SK-N-SH treated with all-trans-retinoic acid at 6 μM for 48 hours (cell line): ENCODE measurements at regions not wholly inside any gene's neighbourhood (a gene's known extent, or its start where the extent isn't known, plus 50 kb on each side); places are given as distances from the start of the nearest gene placed in this dataset.

ENCODE experiments used
- ATAC-seq: fragments of 200-7000 bp; cut with Tn5 transposase; 3 replicates; pipeline ENCODE4 v1.9.1; 2020; ENCODE audit warnings: mild to moderate bottlenecking, moderate library complexity
- ARNTL ChIP-seq: fragments of 450-650 bp; formaldehyde crosslinking; IDR thresholded peaks from 2 replicates; pipeline ENCODE4 v1.5.0; 2020; ENCODE audit warnings: low read depth, mild to moderate bottlenecking, moderate library complexity, borderline replicate concordance
- BACH2 ChIP-seq: fragments of 250-450 bp; sonication (Bioruptor Pico); IDR thresholded peaks from 2 replicates; pipeline ENCODE4 v1.9.0; 2021; ENCODE audit warnings: mild to moderate bottlenecking, borderline replicate concordance
- CREB5 ChIP-seq: fragments of 250-450 bp; sonication (Bioruptor Pico); IDR thresholded peaks from 2 replicates; pipeline ENCODE4 v1.5.1; 2020; ENCODE audit warnings: low read depth, mild to moderate bottlenecking, moderate library complexity
- CSDC2 ChIP-seq: fragments of 250-450 bp; sonication (Bioruptor Pico); IDR thresholded peaks from 2 replicates; pipeline ENCODE4 v1.5.0; 2020; ENCODE audit warnings: mild to moderate bottlenecking, moderate library complexity
- ESRRG ChIP-seq: fragments of 250-450 bp; sonication (Bioruptor Pico); IDR thresholded peaks from 2 replicates; pipeline ENCODE4 v1.6.1; 2021; ENCODE audit warnings: mild to moderate bottlenecking
- GLIS3 ChIP-seq: fragments of 250-450 bp; sonication (Bioruptor Pico); IDR thresholded peaks from 2 replicates; pipeline ENCODE4 v1.5.0; 2020; ENCODE audit warnings: mild to moderate bottlenecking, moderate library complexity
- ISL1 ChIP-seq: fragments of 250-450 bp; sonication (Bioruptor Pico); IDR thresholded peaks from 2 replicates; pipeline ENCODE4 v2.1.2; 2022; ENCODE audit warnings: mild to moderate bottlenecking, moderate library complexity
- OSR1 ChIP-seq: fragments of 250-450 bp; sonication (Bioruptor Pico); IDR thresholded peaks from 2 replicates; pipeline ENCODE4 v1.8.0; 2022; ENCODE audit warnings: moderate library complexity, mild to moderate bottlenecking, inconsistent platforms
- PATZ1 ChIP-seq: fragments of 250-450 bp; sonication (Bioruptor Pico); IDR thresholded peaks from 2 replicates; pipeline ENCODE4 v1.8.0; 2020; ENCODE audit warnings: mild to moderate bottlenecking, moderate library complexity, borderline replicate concordance
- POU6F1 ChIP-seq: fragments of 250-450 bp; sonication (Bioruptor Pico); IDR thresholded peaks from 2 replicates; pipeline ENCODE4 v1.8.0; 2021; ENCODE audit warnings: low read depth, mild to moderate bottlenecking, moderate library complexity, borderline replicate concordance
- PPARA ChIP-seq: fragments of 250-450 bp; sonication (Bioruptor Pico); IDR thresholded peaks from 2 replicates; pipeline ENCODE4 v1.5.0; 2020; ENCODE audit warnings: mild to moderate bottlenecking, borderline replicate concordance
- RARB ChIP-seq: fragments of 250-450 bp; sonication (Bioruptor Pico); IDR thresholded peaks from 2 replicates; pipeline ENCODE4 v1.8.0; 2021; ENCODE audit warnings: mild to moderate bottlenecking, moderate library complexity
- SNAI2 ChIP-seq: fragments of 250-450 bp; sonication (Bioruptor Pico); IDR thresholded peaks from 2 replicates; pipeline ENCODE4 v1.5.0; 2020; ENCODE audit warnings: mild to moderate bottlenecking, moderate library complexity
- TCF4 ChIP-seq: fragments of 250-450 bp; sonication (Bioruptor Pico); IDR thresholded peaks from 2 replicates; pipeline ENCODE4 v1.8.0; 2021; ENCODE audit warnings: mild to moderate bottlenecking, moderate library complexity, borderline replicate concordance
- TOX ChIP-seq: fragments of 250-450 bp; sonication (Bioruptor Pico); IDR thresholded peaks from 2 replicates; pipeline ENCODE4 v1.8.0; 2021; ENCODE audit warnings: mild to moderate bottlenecking, moderate library complexity, borderline replicate concordance
- ZC3H10 ChIP-seq: fragments of 250-450 bp; sonication (Bioruptor Pico); IDR thresholded peaks from 2 replicates; pipeline ENCODE4 v1.5.1; 2021; ENCODE audit warnings: mild to moderate bottlenecking, moderate library complexity
- ZFP3 ChIP-seq: fragments of 250-450 bp; sonication (Bioruptor Pico); IDR thresholded peaks from 2 replicates; pipeline ENCODE4 v1.5.0; 2020; ENCODE audit warnings: mild to moderate bottlenecking, moderate library complexity
- ZFP30 ChIP-seq: fragments of 450-650 bp; formaldehyde crosslinking; IDR thresholded peaks from 2 replicates; pipeline ENCODE4 v1.5.0; 2022; ENCODE audit warnings: mild to moderate bottlenecking, moderate library complexity
- ZNF565 ChIP-seq: fragments of 450-650 bp; formaldehyde crosslinking; conservative IDR thresholded peaks from 2 replicates; pipeline ENCODE4 v1.5.0; 2020; ENCODE audit warnings: low read depth, mild to moderate bottlenecking, moderate library complexity
- ZNF8 ChIP-seq: fragments of 450-650 bp; formaldehyde crosslinking; IDR thresholded peaks from 2 replicates; pipeline ENCODE4 v1.5.0; 2020; ENCODE audit warnings: mild to moderate bottlenecking, moderate library complexity
- TF ChIP-seq, protein P1 (sequence below): fragments of 250-450 bp; sonication (Bioruptor Pico); IDR thresholded peaks from 2 replicates; pipeline ENCODE4 v1.5.0; 2020; ENCODE audit warnings: mild to moderate bottlenecking, moderate library complexity
- TF ChIP-seq, protein P2 (sequence below): fragments of 250-450 bp; sonication (Bioruptor Pico); IDR thresholded peaks from 2 replicates; pipeline ENCODE4 v1.5.1; 2021; ENCODE audit warnings: mild to moderate bottlenecking, moderate library complexity

DNA sequence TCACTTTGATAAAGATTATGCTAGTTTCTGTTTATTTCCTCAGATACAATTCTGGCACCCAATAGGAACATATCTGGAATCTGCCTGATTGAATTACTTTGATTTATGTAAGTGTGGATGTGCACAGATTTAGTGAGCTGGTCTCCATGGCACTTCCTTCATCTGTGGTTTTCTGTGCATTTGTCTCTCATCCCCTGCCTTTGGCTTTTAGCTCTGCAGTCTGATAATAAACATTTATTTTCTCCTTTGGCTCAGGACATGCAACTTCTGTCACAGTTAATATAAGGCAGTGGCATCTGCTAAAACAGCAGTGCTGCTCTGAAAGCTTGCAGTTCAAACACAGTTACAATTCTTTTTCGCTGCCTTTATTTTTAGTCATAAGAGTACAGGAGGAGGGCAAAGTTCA is 273.7 kb upstream of the CHRM2 start (continued):
- TF ChIP-seq, protein P1, sequence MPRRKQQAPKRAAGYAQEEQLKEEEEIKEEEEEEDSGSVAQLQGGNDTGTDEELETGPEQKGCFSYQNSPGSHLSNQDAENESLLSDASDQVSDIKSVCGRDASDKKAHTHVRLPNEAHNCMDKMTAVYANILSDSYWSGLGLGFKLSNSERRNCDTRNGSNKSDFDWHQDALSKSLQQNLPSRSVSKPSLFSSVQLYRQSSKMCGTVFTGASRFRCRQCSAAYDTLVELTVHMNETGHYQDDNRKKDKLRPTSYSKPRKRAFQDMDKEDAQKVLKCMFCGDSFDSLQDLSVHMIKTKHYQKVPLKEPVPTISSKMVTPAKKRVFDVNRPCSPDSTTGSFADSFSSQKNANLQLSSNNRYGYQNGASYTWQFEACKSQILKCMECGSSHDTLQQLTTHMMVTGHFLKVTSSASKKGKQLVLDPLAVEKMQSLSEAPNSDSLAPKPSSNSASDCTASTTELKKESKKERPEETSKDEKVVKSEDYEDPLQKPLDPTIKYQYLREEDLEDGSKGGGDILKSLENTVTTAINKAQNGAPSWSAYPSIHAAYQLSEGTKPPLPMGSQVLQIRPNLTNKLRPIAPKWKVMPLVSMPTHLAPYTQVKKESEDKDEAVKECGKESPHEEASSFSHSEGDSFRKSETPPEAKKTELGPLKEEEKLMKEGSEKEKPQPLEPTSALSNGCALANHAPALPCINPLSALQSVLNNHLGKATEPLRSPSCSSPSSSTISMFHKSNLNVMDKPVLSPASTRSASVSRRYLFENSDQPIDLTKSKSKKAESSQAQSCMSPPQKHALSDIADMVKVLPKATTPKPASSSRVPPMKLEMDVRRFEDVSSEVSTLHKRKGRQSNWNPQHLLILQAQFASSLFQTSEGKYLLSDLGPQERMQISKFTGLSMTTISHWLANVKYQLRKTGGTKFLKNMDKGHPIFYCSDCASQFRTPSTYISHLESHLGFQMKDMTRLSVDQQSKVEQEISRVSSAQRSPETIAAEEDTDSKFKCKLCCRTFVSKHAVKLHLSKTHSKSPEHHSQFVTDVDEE (CRISPR knock-in tag) = peak; percentile 79; the same call in 1 of the 2 replicates
- TF ChIP-seq SNAI2 = peak; percentile 79
- no peak for TF ChIP-seq RARB (CRISPR knock-in tag)
- TF ChIP-seq ZNF8 (CRISPR knock-in tag) = no peak
- TF ChIP-seq BACH2 (CRISPR knock-in tag) = no peak
- TF ChIP-seq ZNF565 (CRISPR knock-in tag) = no peak
- TF ChIP-seq PATZ1 (CRISPR knock-in tag) = peak; percentile 39; the same call in 1 of the 2 replicates
- TF ChIP-seq CSDC2 = peak; percentile 67; the same call in 1 of the 2 replicates
- TF ChIP-seq ZFP30 (CRISPR knock-in tag) = no peak

- TF ChIP-seq, protein P2, sequence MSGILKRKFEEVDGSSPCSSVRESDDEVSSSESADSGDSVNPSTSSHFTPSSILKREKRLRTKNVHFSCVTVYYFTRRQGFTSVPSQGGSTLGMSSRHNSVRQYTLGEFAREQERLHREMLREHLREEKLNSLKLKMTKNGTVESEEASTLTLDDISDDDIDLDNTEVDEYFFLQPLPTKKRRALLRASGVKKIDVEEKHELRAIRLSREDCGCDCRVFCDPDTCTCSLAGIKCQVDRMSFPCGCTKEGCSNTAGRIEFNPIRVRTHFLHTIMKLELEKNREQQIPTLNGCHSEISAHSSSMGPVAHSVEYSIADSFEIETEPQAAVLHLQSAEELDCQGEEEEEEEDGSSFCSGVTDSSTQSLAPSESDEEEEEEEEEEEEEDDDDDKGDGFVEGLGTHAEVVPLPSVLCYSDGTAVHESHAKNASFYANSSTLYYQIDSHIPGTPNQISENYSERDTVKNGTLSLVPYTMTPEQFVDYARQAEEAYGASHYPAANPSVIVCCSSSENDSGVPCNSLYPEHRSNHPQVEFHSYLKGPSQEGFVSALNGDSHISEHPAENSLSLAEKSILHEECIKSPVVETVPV (CRISPR knock-in tag) = no peak
- no peak for TF ChIP-seq GLIS3
- ATAC-seq = no peak
Measured at GRCh38 chr7:136588216-136588615, 280.2 kb upstream of the CHRM2 start.

DNA sequence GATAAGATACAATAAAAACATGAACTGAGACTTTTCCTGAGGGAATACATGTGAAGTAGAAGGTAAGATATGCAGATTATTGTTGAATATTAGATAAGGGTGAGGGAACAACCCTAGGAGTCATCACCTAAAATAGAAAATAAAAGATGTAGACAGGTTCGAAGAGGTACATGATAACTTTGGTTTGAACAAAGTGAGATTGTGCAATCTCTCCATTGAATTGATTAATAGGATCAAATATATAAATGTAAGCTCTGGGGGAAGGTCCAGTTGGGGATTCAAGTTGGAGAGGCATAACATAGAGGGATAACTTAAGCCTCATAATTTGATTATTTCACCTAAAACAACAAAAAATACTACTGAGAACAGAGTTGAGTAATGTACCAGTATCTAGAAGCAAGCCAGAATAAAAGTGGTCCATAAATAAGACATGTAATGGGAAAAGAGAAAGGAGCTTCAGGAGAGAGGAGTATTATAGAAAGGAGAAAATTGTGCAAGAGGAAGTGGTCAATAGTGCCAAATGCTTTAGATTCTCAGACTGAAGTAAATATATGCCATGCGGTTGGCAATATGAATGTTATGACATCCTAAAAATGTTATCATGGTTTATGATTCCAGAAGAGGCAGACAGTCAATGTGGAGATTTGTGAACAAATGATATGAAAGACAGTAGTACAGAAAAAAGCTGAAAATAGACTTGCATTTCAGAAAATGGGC is 282.3 kb upstream of the CHRM2 start:
- no peak for TF ChIP-seq RARB (CRISPR knock-in tag)
- TF ChIP-seq TOX = no peak
- no peak for TF ChIP-seq BACH2 (CRISPR knock-in tag)
- TF ChIP-seq ESRRG (CRISPR knock-in tag) = no peak
- no peak for TF ChIP-seq PPARA
- TF ChIP-seq ISL1 (CRISPR knock-in tag) = peak; percentile 37
- no peak for TF ChIP-seq GLIS3
- TF ChIP-seq ZFP3 (CRISPR knock-in tag) = no peak
- no peak for ATAC-seq

DNA sequence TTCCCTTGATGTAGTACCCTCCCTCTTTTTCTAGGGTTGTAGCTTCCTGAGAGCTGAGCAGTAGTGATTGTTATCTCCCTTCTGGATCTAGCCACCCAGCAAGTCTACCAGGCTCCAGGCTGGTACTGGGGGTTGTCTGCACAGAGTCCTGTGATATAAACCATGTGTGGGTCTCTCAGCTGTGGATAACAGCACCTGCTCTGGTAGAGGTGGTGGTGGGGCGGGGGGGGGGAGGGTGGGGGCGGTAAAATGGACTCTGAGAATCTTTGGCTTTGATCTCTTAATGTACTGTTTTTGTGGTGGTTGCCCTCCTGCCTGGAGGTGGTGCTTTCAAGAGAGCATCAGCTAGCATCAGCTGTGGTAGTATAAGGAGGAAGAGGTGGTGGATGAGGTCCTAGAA is 302.0 kb upstream of the CHRM2 start:
- ATAC-seq = no peak
- TF ChIP-seq SNAI2 (no peak), TCF4 (CRISPR knock-in tag) (no peak), ZC3H10 (CRISPR knock-in tag) (no peak), GLIS3 (no peak), CSDC2 (no peak), BACH2 (CRISPR knock-in tag) (no peak), ZFP30 (CRISPR knock-in tag) (no peak), POU6F1 (CRISPR knock-in tag) (no peak), PPARA (no peak), ZNF565 (CRISPR knock-in tag) (no peak), CREB5 (CRISPR knock-in tag) (no peak), RARB (CRISPR knock-in tag) (no peak), ZFP3 (CRISPR knock-in tag) (no peak), ARNTL (CRISPR knock-in tag) (no peak), TOX (no peak), ISL1 (CRISPR knock-in tag) (no peak), OSR1 (no peak), ZNF8 (CRISPR knock-in tag) (no peak)
